NT2/D1 (cell line): ENCODE measurements at regions not wholly inside any gene's neighbourhood (a gene's known extent, or its start where the extent isn't known, plus 50 kb on each side); places are given as distances from the start of the nearest gene placed in this dataset.
"Not testable (repeated sequence)": the region's sequence is repeated elsewhere in the genome, so short reads cannot be mapped to it uniquely, and the experiment has no call there.

ENCODE experiments used
- DNase-seq: peaks from one replicate; pipeline ENCODE4 v3.0.0-alpha.2; 2011; ENCODE audit warnings: low read depth, low spot score
- H3K27me3 ChIP-seq: 2 replicates; pipeline ENCODE4 v1.6.0; 2011; ENCODE audit warnings: mild to moderate bottlenecking; ENCODE audit not compliant: insufficient read length, insufficient read depth
- H3K36me3 ChIP-seq: 2 replicates; pipeline ENCODE4 v1.6.1; 2011; ENCODE audit warnings: mild to moderate bottlenecking, low read length, mixed read lengths; ENCODE audit not compliant: insufficient read depth, insufficient read length
- H3K4me1 ChIP-seq: 2 replicates; pipeline ENCODE4 v1.5.1; 2011; ENCODE audit not compliant: insufficient read depth, insufficient read length
- H3K4me3 ChIP-seq: 2 replicates; pipeline ENCODE4 v1.5.1; 2011; ENCODE audit warnings: low read depth; ENCODE audit not compliant: insufficient read length
- H3K9ac ChIP-seq: 2 replicates; pipeline ENCODE4 v1.6.0; 2011; ENCODE audit warnings: low read depth; ENCODE audit not compliant: insufficient read length
- H3K9me3 ChIP-seq: 2 replicates; pipeline ENCODE4 v1.5.1; 2011; ENCODE audit warnings: mild to moderate bottlenecking, low read length; ENCODE audit not compliant: insufficient read depth
- SUZ12 ChIP-seq: IDR thresholded peaks from 2 replicates; pipeline ENCODE4 v1.6.1; 2011; ENCODE audit not compliant: insufficient read length, insufficient read depth; ENCODE audit errors: extremely low read depth
- YY1 ChIP-seq: IDR thresholded peaks from 2 replicates; pipeline ENCODE4 v1.6.1; 2011; ENCODE audit not compliant: insufficient read length, insufficient read depth
- ZNF274 ChIP-seq: IDR thresholded peaks from 2 replicates; pipeline ENCODE4 v1.6.1; 2011; ENCODE audit warnings: mild to moderate bottlenecking, low read depth, low read length

- Histone ChIP-seq H3K4me1 (no peaks in the 10 kb centered on the region), H3K27me3 (no peaks in the 10 kb centered on the region), H3K36me3 (no peaks in the 10 kb centered on the region), H3K9ac (no peak overlapping the region), H3K9me3 (peaks cover 21% of the 10 kb centered on the region), H3K4me3 (no peak overlapping the region)
- TF ChIP-seq SUZ12 (no peak), YY1 (no peak), ZNF274 (no peak)
- no peak for DNase-seq
Observed at GRCh38 chr2:38138419-38138818, 62.5 kb upstream of the CYP1B1 start.

GRCh38 chr2:38137958-38138357 lies 62.0 kb upstream of the CYP1B1 start:
- H3K27me3 ChIP-seq, DNase-seq, H3K4me3 ChIP-seq, H3K36me3 ChIP-seq, H3K9ac ChIP-seq, H3K4me1 ChIP-seq: not testable (repeated sequence)
- peaks cover 16% of the 10 kb centered on the region for H3K9me3 ChIP-seq

GRCh38 chr2:38131676-38132075 lies 55.7 kb upstream of the CYP1B1 start:
- DNase-seq: no peak
- no peaks in the 10 kb centered on the region for H3K36me3 ChIP-seq
- no peak overlapping the region for H3K9ac ChIP-seq
- H3K4me1 ChIP-seq: no peaks in the 10 kb centered on the region
- peaks cover 29% of the 10 kb centered on the region; the same call in 1 of the 2 replicates for H3K9me3 ChIP-seq
- no peaks in the 10 kb centered on the region for H3K27me3 ChIP-seq
- TF ChIP-seq ZNF274 (no peak), YY1 (no peak), SUZ12 (no peak)
- H3K4me3 ChIP-seq: no peak overlapping the region

- Histone ChIP-seq H3K9me3 (peaks cover 37% of the 10 kb centered on the region; the same call in 1 of the 2 replicates), H3K27me3 (no peaks in the 10 kb centered on the region), H3K4me1 (no peaks in the 10 kb centered on the region), H3K4me3 (no peak overlapping the region), H3K36me3 (no peaks in the 10 kb centered on the region), H3K9ac (no peak overlapping the region)
- no peak for DNase-seq
- no peak for TF ChIP-seq YY1
- no peak for TF ChIP-seq SUZ12
- no peak for TF ChIP-seq ZNF274
Observed at GRCh38 chr2:38130876-38131275, 54.9 kb upstream of the CYP1B1 start.

- H3K36me3 ChIP-seq: no peaks in the 10 kb centered on the region
- no peak for TF ChIP-seq SUZ12
- no peak for TF ChIP-seq ZNF274
- TF ChIP-seq YY1: no peak
- peaks cover 38% of the 10 kb centered on the region; the same call in 1 of the 2 replicates for H3K9me3 ChIP-seq
- no peak for DNase-seq
- no peaks in the 10 kb centered on the region for H3K27me3 ChIP-seq
- H3K4me3 ChIP-seq: no peak overlapping the region
- no peaks in the 10 kb centered on the region for H3K4me1 ChIP-seq
- no peak overlapping the region for H3K9ac ChIP-seq
Observed at GRCh38 chr2:38129987-38130386, 54.0 kb upstream of the CYP1B1 start.

- no peak for TF ChIP-seq SUZ12
- TF ChIP-seq ZNF274: no peak
- no peak for TF ChIP-seq YY1
- Histone ChIP-seq H3K4me1 (no peaks in the 10 kb centered on the region), H3K9me3 (peaks cover 38% of the 10 kb centered on the region; the same call in 1 of the 2 replicates), H3K27me3 (no peaks in the 10 kb centered on the region), H3K4me3 (no peak overlapping the region), H3K36me3 (no peaks in the 10 kb centered on the region), H3K9ac (no peak overlapping the region)
- no peak for DNase-seq
Observed at GRCh38 chr2:38129481-38129880, 53.5 kb upstream of the CYP1B1 start.

GRCh38 chr2:38128653-38129052 lies 52.7 kb upstream of the CYP1B1 start:
- no peak for TF ChIP-seq YY1
- no peak for TF ChIP-seq ZNF274
- no peak for TF ChIP-seq SUZ12
- H3K36me3 ChIP-seq: no peaks in the 10 kb centered on the region
- H3K4me1 ChIP-seq: no peaks in the 10 kb centered on the region
- DNase-seq: no peak
- H3K9me3 ChIP-seq: peaks cover 38% of the 10 kb centered on the region; the same call in 1 of the 2 replicates
- H3K4me3 ChIP-seq: no peak overlapping the region
- H3K27me3 ChIP-seq: no peaks in the 10 kb centered on the region
- no peak overlapping the region for H3K9ac ChIP-seq

- no peaks in the 10 kb centered on the region for H3K4me1 ChIP-seq
- no peak overlapping the region for H3K4me3 ChIP-seq
- H3K9ac ChIP-seq: no peak overlapping the region
- TF ChIP-seq SUZ12 (no peak), ZNF274 (no peak), YY1 (no peak)
- H3K36me3 ChIP-seq: no peaks in the 10 kb centered on the region
- DNase-seq: no peak
- H3K27me3 ChIP-seq: no peaks in the 10 kb centered on the region
- peaks cover 38% of the 10 kb centered on the region; the same call in 1 of the 2 replicates for H3K9me3 ChIP-seq
Observed at GRCh38 chr2:38127277-38127676, 51.3 kb upstream of the CYP1B1 start.
